H1 (cell line): ENCODE measurements at regions not wholly inside any gene's neighbourhood (a gene's known extent, or its start where the extent isn't known, plus 50 kb on each side); places are given as distances from the start of the nearest gene placed in this dataset.
"Not testable (repeated sequence)": the region's sequence is repeated elsewhere in the genome, so short reads cannot be mapped to it uniquely, and the experiment has no call there.

Experiments
- CTCF ChIA-PET: fragments of 300-600 bp; sonication (Branson Sonifier 250); formaldehyde crosslinking; loops from one replicate; lab custom pipeline; 2021; ENCODE audit not compliant: partially characterized antibody; lab: Charles Lee
- POLR2A ChIA-PET: fragments of 300-600 bp; sonication (Branson Sonifier 250); formaldehyde crosslinking; loops from one replicate; lab custom pipeline; 2021; ENCODE audit warnings: inconsistent platforms; ENCODE audit not compliant: partially characterized antibody; lab: Charles Lee
- DNase-seq, 2 experiments: peaks; one replicate each; pipeline versions ENCODE4 v3.0.0 to v3.0.0-alpha.2; 2010 to 2022; ENCODE audit warnings: low spot score in 2 of 2, low read depth in 1 of 2, mixed read lengths in 1 of 2
- FAIRE-seq: peaks from 2 replicates; lab custom pipeline; 2011; peaks lifted over from hg19 to GRCh38; lab: Jason Lieb, UNC
- H2AFZ ChIP-seq: 2 replicates; pipeline ENCODE4 v1.8.1; 2012; ENCODE audit warnings: low read length, inconsistent platforms
- H2AK5ac ChIP-seq: 2 replicates; pipeline ENCODE4 v1.6.1; 2013; ENCODE audit warnings: low read depth, low read length
- H2BK120ac ChIP-seq: replicated peaks from 2 replicates; pipeline ENCODE3; 2013; ENCODE audit warnings: low read depth, low read length, inconsistent platforms
- H2BK12ac ChIP-seq: 2 replicates; pipeline ENCODE4 v1.6.1; 2013; ENCODE audit warnings: low read depth, low read length
- H2BK15ac ChIP-seq: 2 replicates; pipeline ENCODE4 v1.6.1; 2013; ENCODE audit warnings: low read length
- H2BK20ac ChIP-seq: 2 replicates; pipeline ENCODE4 v1.6.1; 2013; ENCODE audit warnings: low read length
- H2BK5ac ChIP-seq: 2 replicates; pipeline ENCODE4 v1.6.1; 2013; ENCODE audit warnings: low read depth, low read length
- H3K14ac ChIP-seq: 2 replicates; pipeline ENCODE4 v1.6.1; 2013; ENCODE audit warnings: inconsistent platforms; ENCODE audit not compliant: insufficient read length
- H3K18ac ChIP-seq: 2 replicates; pipeline ENCODE4 v1.6.1; 2013; ENCODE audit warnings: low read length; ENCODE audit errors: extremely low read depth
- H3K23ac ChIP-seq: 2 replicates; pipeline ENCODE4 v1.6.1; 2013; ENCODE audit warnings: inconsistent platforms; ENCODE audit not compliant: insufficient read length
- H3K23me2 ChIP-seq: 2 replicates; pipeline ENCODE4 v1.6.1; 2013; ENCODE audit warnings: low read depth, low read length
- H3K27ac ChIP-seq: 2 replicates; pipeline ENCODE4 v1.6.1; 2011; ENCODE audit warnings: low read depth, low read length, inconsistent platforms
- H3K27me3 ChIP-seq, 4 experiments: replicated peaks in 1 of 4; 1 replicate in 1 of 4; 2 replicates in 3 of 4; pipeline versions ENCODE4 v1.6.1 to v1.8.1; 2011 to 2013; ENCODE audit warnings: low read length in 3 of 4, mild to moderate bottlenecking in 3 of 4, inconsistent platforms in 2 of 4, mixed read lengths in 2 of 4, moderate library complexity in 1 of 4; ENCODE audit not compliant: control insufficient read depth in 3 of 4, insufficient read depth in 3 of 4; ENCODE audit errors: extremely low read depth in 1 of 4
- H3K36me3 ChIP-seq, 4 experiments: 2 replicates each; pipeline versions ENCODE4 v1.6.1 to v1.8.1; 2011 to 2013; ENCODE audit warnings: mild to moderate bottlenecking in 4 of 4, low read length in 3 of 4, moderate library complexity in 2 of 4, control low read depth in 1 of 4, inconsistent platforms in 1 of 4; ENCODE audit not compliant: insufficient read depth in 4 of 4, control insufficient read depth in 2 of 4
- H3K4ac ChIP-seq: replicated peaks from 2 replicates; pipeline ENCODE3; 2013; ENCODE audit warnings: low read length, low read depth, mixed read lengths, inconsistent platforms; ENCODE audit not compliant: insufficient read length
- H3K4me1 ChIP-seq, 4 experiments: replicated peaks in 1 of 4; 1 replicate in 1 of 4; 2 replicates in 3 of 4; pipeline versions ENCODE4 v1.6.1 to v1.8.1; 2011 to 2013; ENCODE audit warnings: low read length in 3 of 4, inconsistent platforms in 2 of 4, mixed read lengths in 1 of 4; ENCODE audit not compliant: insufficient read depth in 4 of 4, control insufficient read depth in 3 of 4
- H3K4me2 ChIP-seq, 2 experiments: 2 replicates each; pipeline versions ENCODE4 v1.6.1 to v1.8.1; 2011 to 2013; ENCODE audit warnings: low read depth in 2 of 2, low read length in 2 of 2, control low read depth in 1 of 2, inconsistent platforms in 1 of 2, mild to moderate bottlenecking in 1 of 2; ENCODE audit not compliant: insufficient read depth in 1 of 2
- H3K4me3 ChIP-seq, 4 experiments: fragments of 200-600, 300-600 bp in 1 of 4; sonication (generic), shearing (Covaris generic), sonication (Bioruptor Twin) in 1 of 4; 2 replicates each; pipeline versions ENCODE4 v1.5.1 to v1.8.1; 2011 to 2016; ENCODE audit warnings: low read length in 4 of 4, low read depth in 3 of 4, control low read depth in 2 of 4, inconsistent platforms in 2 of 4, mild to moderate bottlenecking in 2 of 4, mixed read lengths in 1 of 4, moderate library complexity in 1 of 4; ENCODE audit not compliant: insufficient read depth in 2 of 4; ENCODE audit errors: extremely low read depth in 1 of 4
- H3K56ac ChIP-seq: replicated peaks from 2 replicates; pipeline ENCODE3; 2013; ENCODE audit warnings: low read depth, mild to moderate bottlenecking, mixed read lengths, low read length, inconsistent platforms; ENCODE audit not compliant: insufficient read length
- H3K79me1 ChIP-seq: 2 replicates; pipeline ENCODE4 v1.6.1; 2013; ENCODE audit warnings: low read depth, low read length, control low read depth
- H3K79me2 ChIP-seq, 2 experiments: 2 replicates each; pipeline versions ENCODE4 v1.6.1 to v1.8.1; 2012 to 2013; ENCODE audit warnings: low read length in 2 of 2, mild to moderate bottlenecking in 2 of 2, inconsistent platforms in 1 of 2; ENCODE audit not compliant: insufficient read depth in 2 of 2, control insufficient read depth in 1 of 2
- H3K9ac ChIP-seq, 4 experiments: replicated peaks in 1 of 4; 1 replicate in 1 of 4; 2 replicates in 3 of 4; pipeline versions ENCODE4 v1.6.1 to v1.8.1; 2011 to 2013; ENCODE audit warnings: low read depth in 3 of 4, low read length in 3 of 4, control low read depth in 2 of 4, mild to moderate bottlenecking in 2 of 4, moderate library complexity in 2 of 4, inconsistent platforms in 1 of 4; ENCODE audit errors: extremely low read depth in 1 of 4
- H3K9me3 ChIP-seq, 2 experiments: 2 replicates each; pipeline versions ENCODE4 v1.6.1 to v1.8.1; 2012 to 2013; ENCODE audit warnings: mild to moderate bottlenecking in 2 of 2, moderate library complexity in 2 of 2, control low read depth in 1 of 2, inconsistent platforms in 1 of 2, low read depth in 1 of 2, low read length in 1 of 2, mixed read lengths in 1 of 2; ENCODE audit not compliant: insufficient read depth in 2 of 2
- H4K20me1 ChIP-seq, 2 experiments: replicated peaks in 1 of 2; 2 replicates each; pipeline versions ENCODE3 to v1.8.1; 2011 to 2013; ENCODE audit warnings: inconsistent platforms in 2 of 2, low read length in 2 of 2, mild to moderate bottlenecking in 1 of 2; ENCODE audit not compliant: insufficient read depth in 2 of 2, control insufficient read depth in 1 of 2
- H4K5ac ChIP-seq: 2 replicates; pipeline ENCODE4 v1.6.1; 2013; ENCODE audit warnings: low read length, low read depth, mixed read lengths, inconsistent platforms; ENCODE audit not compliant: insufficient read length
- H4K8ac ChIP-seq: 2 replicates; pipeline ENCODE4 v1.8.0; 2013; ENCODE audit warnings: mild to moderate bottlenecking, moderate library complexity, low read length, inconsistent platforms; ENCODE audit not compliant: insufficient read depth; ENCODE audit errors: extremely low read depth
- H4K91ac ChIP-seq: replicated peaks from 2 replicates; pipeline ENCODE3; 2013; ENCODE audit warnings: low read length, mixed read lengths, inconsistent platforms; ENCODE audit not compliant: insufficient read length
- WGBS, 2 experiments: shearing (Covaris generic) in 1 of 2; methylation state at CpG; one replicate each; pipeline versions ENCODE4 v1.1.6 to v1.1.7; 2013 to 2015; ENCODE audit warnings: low lambda C conversion rate in 2 of 2, mixed read lengths in 2 of 2, inconsistent platforms in 1 of 2, low coverage in 1 of 2, missing lambda C conversion rate in 1 of 2; ENCODE audit not compliant: insufficient replicate concordance in 2 of 2, insufficient coverage in 1 of 2, insufficient read length in 1 of 2; ENCODE audit errors: extremely low coverage in 1 of 2, missing lambda C conversion rate in 1 of 2; 5-methylcytosine and 5-hydroxymethylcytosine counted together

GRCh38 chr13:63741814-63742101 lies 2326.1 kb upstream of the PCDH20 start:
- H2BK120ac ChIP-seq, H3K4ac ChIP-seq, H3K23ac ChIP-seq, H2BK12ac ChIP-seq, POLR2A ChIA-PET, H3K4me2 ChIP-seq, H3K14ac ChIP-seq, FAIRE-seq, H3K9ac ChIP-seq, H4K91ac ChIP-seq, H2BK5ac ChIP-seq, H4K8ac ChIP-seq, H3K27me3 ChIP-seq, H3K79me1 ChIP-seq, H3K4me3 ChIP-seq, H3K36me3 ChIP-seq, H3K56ac ChIP-seq, H2AFZ ChIP-seq, H2BK20ac ChIP-seq, H3K4me1 ChIP-seq, H3K27ac ChIP-seq, H2AK5ac ChIP-seq, H3K79me2 ChIP-seq, H3K23me2 ChIP-seq, H3K18ac ChIP-seq, H2BK15ac ChIP-seq, H4K20me1 ChIP-seq, DNase-seq, H4K5ac ChIP-seq: not testable (repeated sequence)
- CTCF ChIA-PET: interaction anchor here (0.7 kb wide), 1 partner anchor 1220 kb away, joined by 3 read pairs; no protein-coding TSS in a partner anchor
- peaks cover 0 to 22% of the 10 kb centered on the region in 2 experiments; a peak in 2 of 4 replicates for H3K9me3 ChIP-seq
- no CpG with 5 or more reads among the region's 19 CpGs for WGBS, 2 experiments
